Inferior parietal cortex (tissue), 1 donor: ENCODE measurements at regions not wholly inside any gene's neighbourhood (a gene's known extent, or its start where the extent isn't known, plus 50 kb on each side); places are given as distances from the start of the nearest gene placed in this dataset.
A peak's percentile ranks its signal among the peaks of the same experiment; 100 is the strongest.

Experiments
- DNase-seq: peaks from one replicate; pipeline ENCODE4 v3.0.0-alpha.2; 2016; ENCODE audit errors: extremely low spot score

DNA sequence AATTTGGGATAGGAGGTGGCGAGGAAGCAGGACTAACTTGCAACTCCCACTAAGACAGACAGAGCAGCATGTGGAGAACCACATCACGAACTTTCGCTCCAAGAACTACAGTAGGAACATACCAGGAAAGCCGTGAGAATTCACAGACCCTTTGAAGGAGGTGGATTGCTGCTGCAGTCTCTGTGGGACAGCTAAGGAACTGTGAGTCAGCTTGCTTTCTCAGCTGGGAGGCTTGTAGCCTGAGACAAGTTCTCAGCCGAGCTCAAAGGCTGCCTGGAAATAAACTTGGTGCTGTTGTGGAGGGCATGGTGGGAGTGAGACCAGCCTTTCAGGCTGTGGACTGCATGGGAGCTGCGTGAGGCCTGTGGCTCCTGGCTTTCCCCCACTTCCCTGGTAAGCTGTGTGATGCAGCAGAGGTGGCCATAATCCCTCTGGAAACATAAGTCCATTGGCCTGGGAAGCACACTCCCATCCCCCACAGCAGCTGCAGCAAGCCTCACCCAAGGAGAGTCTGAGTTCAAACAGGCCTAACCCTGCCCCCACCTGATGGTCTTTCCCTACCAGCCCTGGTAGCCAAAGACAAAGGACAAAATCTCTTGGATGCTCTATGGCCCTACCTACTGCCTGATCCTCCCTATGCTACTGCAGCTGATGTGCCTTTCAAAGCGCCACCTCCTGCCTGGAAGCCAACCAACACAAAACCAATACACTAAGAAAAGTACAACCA lies 441.1 kb upstream of the HTR2A start:
- no peak for DNase-seq

DNA sequence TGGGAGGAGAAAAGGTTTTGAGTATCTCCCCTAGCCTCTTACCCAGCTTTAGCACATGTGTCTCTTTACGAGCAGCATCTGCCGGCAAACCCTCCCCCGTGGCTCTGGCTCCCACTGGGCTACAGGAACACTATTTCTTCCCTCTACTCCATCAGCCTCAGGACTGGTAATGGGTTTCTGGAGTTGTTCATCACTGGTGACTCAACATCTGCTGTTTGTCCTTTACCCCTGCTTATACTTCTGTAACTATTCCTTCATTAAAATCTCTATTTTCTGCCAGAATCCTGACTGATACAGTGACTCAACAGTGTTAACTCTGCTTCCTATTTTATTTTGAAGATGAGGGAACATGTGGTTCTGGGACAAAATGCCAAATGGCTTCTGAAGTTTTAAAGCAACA lies 437.3 kb upstream of the HTR2A start:
- DNase-seq = peak; percentile 62

DNA sequence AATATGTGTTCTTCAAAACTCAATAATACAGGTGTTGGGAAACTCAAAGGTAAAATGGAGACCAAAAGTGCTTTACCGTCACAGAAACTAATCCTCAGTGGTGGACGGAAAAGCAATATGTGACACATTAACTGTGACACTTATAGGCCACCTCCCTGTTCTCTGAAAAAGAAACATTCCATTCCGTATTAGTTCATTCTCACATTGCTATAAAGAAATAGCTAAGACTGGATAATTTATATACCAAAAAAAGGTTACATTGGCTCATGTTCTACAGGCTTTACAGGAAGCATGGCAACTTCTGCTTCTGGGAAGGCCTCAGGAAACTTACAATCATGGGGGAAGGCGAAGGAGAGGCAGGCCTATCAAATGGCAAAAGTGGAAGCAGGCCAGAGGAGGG lies 435.3 kb upstream of the HTR2A start:
- no peak for DNase-seq

DNA sequence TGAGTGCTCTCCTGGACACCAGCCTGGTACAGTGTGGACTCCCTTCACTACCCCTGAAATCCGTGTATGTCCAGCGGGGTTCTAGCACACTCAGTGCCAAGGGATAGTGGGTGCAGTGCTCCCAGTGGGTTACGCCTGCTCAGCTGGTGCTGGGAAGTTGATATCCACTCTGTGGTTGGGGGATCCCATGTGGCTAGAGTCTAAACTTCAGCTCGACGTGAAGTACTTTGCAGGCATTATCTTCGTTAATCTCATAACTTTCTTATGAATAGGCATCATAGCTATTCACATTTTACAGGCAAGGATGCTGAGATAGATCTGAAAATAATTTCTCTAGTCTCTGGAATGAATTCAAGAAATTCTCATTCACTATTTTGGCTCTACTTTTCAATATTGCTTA lies 433.2 kb upstream of the HTR2A start:
- no peak for DNase-seq

DNA sequence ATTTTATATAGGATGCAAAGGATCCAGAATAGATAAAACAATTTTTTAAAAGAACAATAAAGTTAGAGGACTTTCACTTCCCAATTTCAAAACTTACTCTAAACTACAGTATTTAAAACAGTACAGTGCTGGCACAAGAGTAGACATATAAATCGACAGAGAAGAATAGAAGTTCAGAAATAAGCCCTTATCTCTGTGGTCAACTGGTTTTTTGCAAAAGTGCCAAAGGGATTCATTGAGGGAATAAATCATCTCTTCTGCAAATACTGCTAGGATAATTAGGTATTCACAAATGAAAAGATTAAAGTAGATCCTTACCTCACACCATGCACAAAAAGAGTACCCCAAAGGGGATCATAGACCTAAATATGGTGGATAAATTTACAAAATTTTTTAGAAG lies 431.0 kb upstream of the HTR2A start:
- DNase-seq = no peak

DNA sequence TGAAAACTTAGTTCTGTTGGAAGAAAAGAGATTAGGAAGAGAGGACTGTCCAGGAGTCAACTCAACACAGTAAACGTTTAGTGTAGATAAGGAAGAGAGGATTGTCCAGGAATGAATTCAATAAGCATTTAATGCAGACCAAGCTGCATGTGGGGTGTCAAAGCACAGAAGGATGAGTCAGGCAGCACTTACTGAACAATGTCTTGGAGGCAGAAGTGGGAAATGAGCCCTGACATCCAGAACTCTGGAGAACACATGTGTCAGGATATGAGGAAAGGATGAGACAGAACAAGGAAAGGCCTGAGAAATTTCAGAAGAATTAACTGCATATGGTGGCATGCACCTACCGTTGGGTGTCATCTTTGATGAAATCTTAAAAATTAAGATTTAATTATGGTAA lies 429.2 kb upstream of the HTR2A start:
- DNase-seq = no peak

DNA sequence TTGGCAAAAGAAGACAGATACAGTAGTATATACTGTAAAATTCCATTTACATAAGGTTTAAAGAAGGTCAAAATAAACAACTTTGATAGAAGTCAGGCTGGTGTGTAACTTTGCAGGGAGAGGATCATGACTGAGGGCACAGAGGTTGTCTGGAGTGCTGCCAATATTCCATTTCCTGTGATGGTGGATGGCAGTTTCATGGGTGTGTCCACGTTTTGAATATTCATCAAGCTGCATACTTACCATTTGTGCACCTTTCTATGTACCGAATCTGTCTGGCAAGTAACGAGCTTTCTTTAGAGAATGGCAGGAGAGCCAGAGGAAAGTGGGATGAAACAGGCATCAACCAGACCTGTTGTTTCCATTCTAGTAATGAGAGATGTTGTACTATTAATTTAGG lies 420.5 kb upstream of the HTR2A start:
- DNase-seq = no peak

DNA sequence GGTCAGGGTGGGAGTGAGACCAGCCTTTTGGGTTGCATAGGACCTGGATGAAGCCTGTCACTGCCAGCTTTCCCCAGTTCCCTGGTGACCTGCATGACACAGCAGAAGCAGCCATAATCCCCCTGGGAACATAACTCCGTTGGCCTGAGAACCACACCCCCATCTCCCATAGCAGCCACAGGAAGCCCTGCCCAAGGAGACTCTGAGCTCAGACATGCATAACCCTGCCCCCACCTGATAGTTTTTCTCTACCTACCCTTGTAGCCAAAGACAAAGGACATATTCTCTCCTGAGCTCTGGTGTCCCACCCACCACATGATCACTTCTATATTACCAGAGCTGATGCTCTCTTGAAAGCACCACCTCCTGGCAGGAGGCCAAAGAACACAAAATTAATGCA lies 413.5 kb upstream of the HTR2A start:
- DNase-seq = no peak

DNA sequence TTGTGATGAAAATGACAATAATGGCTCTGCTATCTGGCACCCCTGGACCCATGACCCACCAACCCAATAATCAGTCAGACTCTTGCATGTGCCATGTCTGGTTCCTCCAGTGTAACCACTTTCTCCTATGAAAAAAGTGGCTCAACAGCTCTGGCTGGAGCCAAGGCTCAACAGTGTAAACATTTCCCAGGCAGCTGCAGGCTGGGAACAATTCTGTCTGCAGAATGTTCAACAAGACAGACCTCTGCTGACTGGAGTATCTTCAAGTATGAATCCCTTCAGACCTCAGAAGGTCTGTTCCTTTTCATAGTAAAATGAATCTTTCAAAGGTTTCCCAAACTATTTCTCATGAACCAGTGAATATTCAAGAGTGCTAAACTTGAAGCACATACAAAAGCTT lies 410.1 kb upstream of the HTR2A start:
- no peak for DNase-seq

DNA sequence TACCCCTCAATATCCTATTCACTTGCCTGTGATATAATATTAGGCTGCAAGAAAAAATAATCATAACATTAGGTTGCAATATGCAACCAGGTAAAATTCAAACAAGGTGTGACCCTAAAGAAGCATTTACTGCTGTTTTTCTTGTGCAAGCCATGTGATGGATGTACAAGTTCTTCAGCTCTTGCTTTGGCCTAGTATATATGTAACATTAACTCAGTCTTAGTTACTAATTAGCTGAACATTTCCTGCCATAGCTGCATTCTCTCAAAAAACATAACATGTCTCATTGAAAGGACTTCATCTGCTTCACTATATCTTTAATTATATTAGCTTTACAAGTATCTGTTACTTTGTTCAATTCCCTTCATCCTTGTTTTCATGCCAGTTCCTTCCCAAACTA lies 406.8 kb upstream of the HTR2A start:
- no peak for DNase-seq

DNA sequence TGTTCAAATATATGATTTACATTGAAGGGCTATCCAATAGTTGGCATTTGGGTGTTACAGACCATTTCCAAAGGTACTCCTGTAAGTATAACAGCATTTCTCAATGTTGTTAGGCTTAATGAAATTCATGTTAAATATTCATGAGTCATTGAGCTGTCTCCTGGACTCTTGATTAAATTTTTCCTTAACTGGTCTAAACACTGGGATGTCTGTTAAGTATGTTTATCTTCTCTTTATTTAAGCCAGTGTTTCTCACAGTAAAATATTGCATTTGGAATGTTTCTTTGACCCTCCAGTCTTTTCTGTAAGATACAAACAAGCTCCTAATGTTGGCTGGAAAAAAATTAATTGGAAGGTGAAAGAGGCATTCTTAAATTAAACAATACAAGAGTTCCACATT lies 402.5 kb upstream of the HTR2A start:
- no peak for DNase-seq

DNA sequence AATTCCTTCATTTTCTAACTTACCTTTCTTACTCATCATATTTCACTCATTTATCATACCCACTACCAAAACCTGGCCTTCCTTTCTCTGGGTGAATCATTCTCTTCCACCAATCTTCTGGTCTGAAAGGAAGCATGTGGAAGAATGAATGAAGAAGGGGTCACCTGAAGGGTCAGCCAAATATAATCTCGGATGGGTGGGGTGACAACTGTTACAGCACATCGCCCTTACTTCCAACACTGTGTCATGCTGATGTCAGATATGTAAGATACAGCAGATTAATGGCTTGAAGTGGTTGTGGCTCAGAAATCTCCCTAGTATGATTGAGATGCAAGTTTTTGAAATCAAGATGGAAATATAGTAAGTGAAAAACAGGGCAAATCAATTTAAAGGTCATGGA lies 401.7 kb upstream of the HTR2A start:
- no peak for DNase-seq

DNA sequence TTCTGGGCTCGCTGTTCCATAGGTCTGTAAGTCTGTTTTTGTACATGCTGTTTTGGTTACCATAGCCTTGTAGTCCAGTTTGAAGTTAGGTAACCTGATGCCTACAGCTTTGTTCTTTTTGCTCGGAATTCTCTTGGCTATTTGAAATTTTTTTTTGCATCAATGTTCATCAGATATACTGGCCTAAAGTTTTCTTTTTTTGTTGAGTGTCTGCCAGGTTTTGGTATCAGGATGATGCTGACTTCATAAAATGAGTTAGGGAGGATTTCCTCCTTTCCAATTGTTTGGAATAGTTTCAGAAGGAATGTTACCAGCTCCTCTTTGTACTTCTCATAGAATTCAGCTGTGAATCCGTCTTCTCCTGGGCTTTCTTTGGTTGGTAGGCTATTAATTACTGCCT lies 397.8 kb upstream of the HTR2A start:
- no peak for DNase-seq

DNA sequence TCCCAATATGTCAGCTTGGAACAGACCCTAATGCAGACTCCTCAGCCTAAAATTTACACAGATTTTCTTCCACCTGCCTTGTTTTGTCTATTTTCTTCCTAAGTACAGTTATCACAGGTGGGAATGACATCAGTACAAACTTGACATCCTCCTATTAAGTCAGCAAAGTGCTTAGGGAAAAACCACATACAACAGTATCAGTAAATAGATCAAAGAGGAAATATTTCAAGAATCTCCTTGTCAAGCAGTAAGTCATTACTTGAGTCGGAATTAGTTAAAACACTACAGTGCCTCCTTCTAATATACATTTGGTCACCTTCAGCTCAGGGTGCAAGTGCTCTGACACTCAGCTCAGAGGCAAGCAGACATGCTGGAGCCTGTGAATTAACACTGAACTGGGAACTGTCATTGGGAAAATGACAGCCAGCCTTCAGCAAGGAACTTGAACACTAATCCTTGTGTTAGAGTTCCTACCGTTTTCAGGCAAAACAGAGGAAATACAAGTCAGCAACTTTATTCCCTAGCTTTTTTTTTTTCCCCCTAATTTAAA lies 394.3 kb upstream of the HTR2A start:
- no peak for DNase-seq

DNA sequence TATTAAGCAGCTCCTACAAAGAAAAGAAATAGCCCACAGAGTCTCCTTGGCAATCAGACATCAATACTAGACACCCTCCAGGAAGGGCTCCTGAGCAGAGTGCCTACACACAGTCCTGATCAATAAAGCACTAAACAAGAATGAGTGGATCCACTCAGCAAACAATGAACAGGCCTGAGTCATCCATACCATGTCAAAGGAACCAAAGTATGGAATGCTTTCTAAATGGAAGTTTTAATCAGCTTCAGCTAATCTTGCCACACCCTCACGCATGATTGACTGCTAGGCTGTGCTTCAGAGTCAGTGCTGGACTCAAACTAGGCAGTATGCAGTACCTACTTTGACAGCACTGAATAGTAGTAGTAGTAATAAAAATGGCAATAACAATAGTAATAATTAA lies 392.7 kb upstream of the HTR2A start:
- DNase-seq = no peak

DNA sequence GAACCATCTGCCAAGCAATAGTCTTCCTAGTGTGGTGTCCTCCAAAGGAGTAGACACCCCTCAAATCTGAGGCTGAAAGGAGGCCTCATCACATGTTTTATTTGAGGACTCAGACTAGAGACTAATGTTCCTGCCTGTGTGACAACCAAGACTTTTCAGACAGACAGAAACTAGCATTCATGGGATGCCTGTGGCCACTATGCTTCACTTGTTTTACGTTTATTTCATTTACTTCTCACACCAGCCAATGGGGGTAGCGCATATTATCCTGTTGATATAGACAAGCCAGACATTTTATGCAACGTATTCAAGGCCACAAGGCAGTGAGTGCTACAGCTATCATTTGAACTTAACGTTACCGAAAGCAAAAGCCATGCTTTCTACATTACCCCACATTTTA lies 391.7 kb upstream of the HTR2A start:
- DNase-seq = no peak

DNA sequence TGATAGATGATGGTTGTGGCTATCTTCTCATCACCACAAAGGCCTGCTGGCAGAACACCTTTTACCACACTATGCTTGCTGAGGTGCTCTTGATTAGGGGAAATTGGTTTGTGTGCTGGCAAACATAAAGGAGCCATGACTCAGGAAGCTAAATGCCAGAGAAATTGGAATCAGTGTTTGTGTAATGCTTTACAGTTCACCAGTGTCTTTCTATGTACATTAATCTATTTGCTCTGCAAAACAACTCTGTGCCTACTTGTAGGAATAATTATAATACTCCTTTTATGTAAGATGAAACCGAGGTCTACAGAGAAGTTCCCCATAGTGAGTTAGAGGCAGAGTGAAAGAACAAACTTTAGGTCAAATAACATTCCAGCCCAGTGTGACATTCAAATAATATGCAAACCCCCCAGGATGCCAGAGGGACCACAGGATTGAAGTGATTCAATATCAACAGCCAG lies 390.5 kb upstream of the HTR2A start:
- DNase-seq = no peak

DNA sequence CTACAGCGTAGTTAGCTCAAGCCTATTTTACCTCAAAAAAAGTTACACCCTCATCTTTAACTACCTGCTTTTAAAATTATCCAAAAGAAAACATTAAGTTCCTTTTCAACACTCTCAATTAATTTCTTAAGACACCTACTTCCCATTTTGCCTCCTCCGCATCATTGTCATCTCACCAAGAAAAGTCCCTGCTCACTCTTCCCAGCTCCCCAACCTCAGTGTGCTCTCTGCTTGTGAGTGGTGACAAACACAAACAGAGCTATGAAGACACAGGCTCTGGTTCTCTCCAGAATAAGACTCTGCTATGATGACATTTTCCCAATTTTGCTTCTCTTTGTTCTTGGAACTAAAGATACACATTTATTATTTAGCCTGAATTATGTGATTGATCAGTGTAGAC lies 385.1 kb upstream of the HTR2A start:
- DNase-seq = no peak

DNA sequence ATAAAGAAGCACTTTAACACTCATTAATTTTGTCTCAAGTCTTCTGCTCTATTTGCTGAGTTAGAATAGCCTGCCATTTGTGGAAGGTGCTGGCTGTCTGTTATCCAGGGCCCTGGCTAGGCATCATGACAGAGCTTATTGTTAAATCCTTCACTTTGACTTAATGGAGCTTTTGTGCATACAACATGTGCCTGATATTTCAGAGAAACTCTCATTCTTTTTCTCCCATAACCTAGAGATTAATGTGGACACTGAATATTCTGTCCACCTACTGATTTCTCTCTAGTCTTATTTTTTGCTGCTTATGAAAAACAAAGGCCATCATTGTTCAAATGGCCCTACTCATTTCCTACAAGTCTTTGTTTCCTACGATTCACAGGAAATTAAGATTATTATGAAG lies 383.1 kb upstream of the HTR2A start:
- DNase-seq = no peak

DNA sequence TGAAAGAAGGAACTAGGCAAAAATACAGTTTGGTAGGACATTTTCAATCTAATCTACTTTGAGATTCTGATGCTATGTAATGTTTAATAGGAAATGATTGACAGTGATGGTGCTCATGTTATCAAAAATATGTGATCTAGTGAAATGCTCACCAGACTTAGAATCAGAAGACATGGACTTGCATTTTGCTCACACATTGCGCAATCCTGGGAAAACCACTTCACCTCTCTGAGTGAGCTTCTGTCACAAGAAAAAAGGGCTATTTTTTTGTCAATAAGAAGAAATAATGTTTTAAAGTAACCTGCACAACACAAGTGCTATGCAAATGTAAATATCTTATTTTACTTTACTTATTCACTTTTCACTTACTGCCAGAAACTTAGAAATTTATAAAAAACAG lies 380.9 kb upstream of the HTR2A start:
- DNase-seq = no peak

DNA sequence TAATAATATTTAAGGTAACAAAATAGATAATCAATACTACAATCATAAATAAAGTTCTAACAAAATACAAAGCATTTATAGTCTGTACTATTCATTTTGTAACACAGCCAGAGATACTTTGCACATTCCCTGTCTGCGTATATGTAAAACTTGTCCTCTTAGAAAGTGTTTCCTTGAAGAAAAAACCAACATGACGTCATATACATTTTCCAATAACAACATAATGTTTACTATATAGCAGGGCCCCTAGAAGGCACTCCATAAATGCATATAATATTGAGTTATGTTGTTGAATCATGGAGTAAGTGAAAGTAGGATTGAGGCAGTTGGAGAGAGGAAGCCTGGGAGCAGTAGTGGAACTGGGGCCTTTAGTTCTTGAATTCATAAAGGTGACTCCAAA lies 371.4 kb upstream of the HTR2A start:
- DNase-seq = no peak

DNA sequence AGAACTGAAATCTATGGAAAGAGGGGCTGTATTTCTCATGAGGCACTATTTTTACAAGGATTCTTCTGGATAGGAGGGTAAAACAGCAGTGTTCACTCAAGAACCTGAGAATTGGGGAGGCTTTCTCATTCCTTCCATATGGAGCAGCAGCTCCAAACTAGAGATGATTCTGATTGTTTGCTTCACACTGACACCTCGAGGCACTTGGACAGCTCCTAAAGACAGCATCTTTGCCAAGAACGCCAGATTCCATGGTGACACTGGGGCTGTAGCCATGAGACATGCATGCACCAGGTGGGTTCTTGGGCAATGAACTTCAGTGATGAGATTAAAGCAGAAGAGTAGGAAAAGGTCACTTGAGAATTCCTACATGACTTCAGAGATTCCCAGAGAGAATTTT lies 361.5 kb upstream of the HTR2A start:
- no peak for DNase-seq

DNA sequence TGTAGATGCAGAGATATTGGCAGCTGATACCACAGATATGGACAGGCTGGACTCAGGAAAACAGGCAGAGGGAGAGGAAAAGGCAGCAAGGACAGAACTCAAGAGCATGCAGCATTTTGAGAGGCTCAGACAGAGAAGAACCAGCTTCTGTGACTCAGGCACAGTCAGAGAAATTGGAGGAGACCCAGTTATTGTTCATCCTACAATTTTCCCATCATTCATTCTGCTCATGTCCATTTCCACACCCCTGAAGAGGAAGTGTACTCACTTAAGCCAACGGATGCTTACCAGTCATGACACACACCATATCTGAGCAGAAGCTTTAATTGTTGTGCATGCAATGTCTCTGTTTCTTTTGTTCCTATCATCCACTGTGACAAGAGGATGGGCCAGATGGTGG lies 359.8 kb upstream of the HTR2A start:
- no peak for DNase-seq

DNA sequence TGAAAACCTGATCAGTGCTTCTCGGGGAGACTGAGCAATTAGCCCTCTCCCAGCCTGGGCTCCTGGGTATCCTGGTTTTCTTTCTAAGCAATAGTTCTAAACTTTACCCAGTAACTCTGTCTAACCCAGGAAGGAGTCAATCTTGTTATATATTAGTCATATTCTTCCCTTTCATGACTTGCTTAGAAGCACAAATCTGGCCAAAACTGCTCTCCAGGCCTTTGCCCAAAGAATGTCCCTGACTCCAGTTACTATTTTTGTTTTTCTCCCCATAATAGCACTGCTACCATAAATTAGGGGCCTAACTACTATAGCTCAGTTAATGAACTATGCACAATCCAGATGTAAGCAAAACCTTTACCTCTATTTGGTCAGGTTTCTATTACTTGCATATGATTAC lies 355.8 kb upstream of the HTR2A start:
- no peak for DNase-seq
